ENCODE measurements at regions not wholly inside any gene's neighbourhood (a gene's known extent, or its start where the extent isn't known, plus 50 kb on each side); places are given as distances from the start of the nearest gene placed in this dataset.

GRCh38 chr1:79197421-79197820 lies 190.9 kb upstream of the ADGRL4 start:
- peak; percentile 38 for TF ChIP-seq CTCF (conservative IDR thresholded peaks at IDR 0.05)
- Mint-ChIP-seq H3K4me1 (peaks cover 7% of the 10 kb centered on the region), H3K27me3 (ENCODE audit: low read depth) (no peaks in the 10 kb centered on the region), H3K27ac (ENCODE audit: unreplicated experiment) (no peak overlapping the region), H3K36me3 (ENCODE audit: low read depth) (no peaks in the 10 kb centered on the region), H3K4me3 (no peak overlapping the region), H3K9me3 (peaks cover 4% of the 10 kb centered on the region)
- no peak for DNase-seq (ENCODE audit: low read depth, low spot score)

DNA sequence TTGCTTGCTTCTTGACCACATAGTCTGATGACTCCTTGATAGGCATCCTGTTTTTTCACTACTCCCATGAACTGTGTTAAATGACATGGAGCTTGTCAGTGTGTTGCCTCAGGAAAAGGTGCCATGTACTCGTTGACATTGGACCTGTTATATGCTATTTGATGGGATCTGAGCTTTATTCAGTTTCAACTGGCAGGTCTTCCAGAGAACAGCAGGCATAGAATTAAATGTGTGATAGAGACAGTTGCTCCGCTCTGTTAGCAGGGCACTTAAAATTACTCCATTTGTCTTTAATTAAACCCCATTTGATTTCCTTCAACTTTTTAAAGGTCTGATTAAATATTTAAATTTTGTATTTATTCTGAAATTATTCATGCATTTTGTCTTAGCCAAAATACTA lies 189.7 kb upstream of the ADGRL4 start:
- H3K9me3 Mint-ChIP-seq: peaks cover 4% of the 10 kb centered on the region

GRCh38 chr1:79193211-79194079 lies 186.9 kb upstream of the ADGRL4 start:
- no peaks in the 10 kb centered on the region for H3K27me3 Mint-ChIP-seq (ENCODE audit: low read depth)
- H3K9me3 Mint-ChIP-seq: no peaks in the 10 kb centered on the region
- no peak for DNase-seq (ENCODE audit: low read depth, low spot score)
- no peak for TF ChIP-seq CTCF (conservative IDR thresholded peaks at IDR 0.05)
- no peak overlapping the region for H3K27ac Mint-ChIP-seq (ENCODE audit: unreplicated experiment)
- no peaks in the 10 kb centered on the region for H3K36me3 Mint-ChIP-seq (ENCODE audit: low read depth)
- no peak overlapping the region for H3K4me3 Mint-ChIP-seq
- H3K4me1 Mint-ChIP-seq: peaks cover 7% of the 10 kb centered on the region

More for the DNA sequence above, 189.7 kb upstream of the ADGRL4 start:
- no peak for TF ChIP-seq CTCF (conservative IDR thresholded peaks at IDR 0.05)
- Mint-ChIP-seq H3K4me3 (no peak overlapping the region), H3K27me3 (ENCODE audit: low read depth) (no peaks in the 10 kb centered on the region), H3K4me1 (peaks cover 7% of the 10 kb centered on the region), H3K36me3 (ENCODE audit: low read depth) (no peaks in the 10 kb centered on the region), H3K27ac (ENCODE audit: unreplicated experiment) (no peak overlapping the region)
- DNase-seq (ENCODE audit: low read depth, low spot score): no peak

DNA sequence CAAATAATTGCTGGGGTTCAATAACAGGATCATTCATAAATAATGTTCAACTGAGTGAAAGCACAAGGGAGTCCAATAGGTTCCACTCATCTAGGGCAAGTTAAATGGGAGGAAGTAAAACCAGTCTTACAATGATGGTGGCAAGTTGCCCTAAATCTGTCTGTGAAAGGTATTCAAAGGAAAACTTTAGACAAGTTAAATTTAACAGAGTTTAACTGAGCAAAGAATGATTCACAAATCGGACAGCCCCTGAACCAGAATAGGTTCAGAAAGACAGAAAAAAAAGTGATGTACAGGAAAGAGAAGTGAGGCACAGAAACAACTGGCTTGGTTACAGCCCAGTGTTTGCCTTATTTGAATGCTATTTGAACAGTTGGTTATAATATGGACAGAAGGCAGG lies 183.5 kb upstream of the ADGRL4 start:
- Mint-ChIP-seq H3K27ac (ENCODE audit: unreplicated experiment) (no peak overlapping the region), H3K4me3 (no peak overlapping the region), H3K27me3 (ENCODE audit: low read depth) (no peaks in the 10 kb centered on the region), H3K9me3 (no peaks in the 10 kb centered on the region), H3K4me1 (peaks cover 7% of the 10 kb centered on the region), H3K36me3 (ENCODE audit: low read depth) (no peaks in the 10 kb centered on the region)
- no peak for DNase-seq (ENCODE audit: low read depth, low spot score)
- no peak for TF ChIP-seq CTCF (conservative IDR thresholded peaks at IDR 0.05)

- H3K4me3 Mint-ChIP-seq: no peak overlapping the region
- H3K27me3 Mint-ChIP-seq (ENCODE audit: low read depth): no peaks in the 10 kb centered on the region
- H3K9me3 Mint-ChIP-seq: no peaks in the 10 kb centered on the region
- H3K36me3 Mint-ChIP-seq (ENCODE audit: low read depth): no peaks in the 10 kb centered on the region
- no peak for DNase-seq (ENCODE audit: low read depth, low spot score)
- peaks cover 4% of the 10 kb centered on the region for H3K4me1 Mint-ChIP-seq
- no peak for TF ChIP-seq CTCF (conservative IDR thresholded peaks at IDR 0.05)
- no peak overlapping the region for H3K27ac Mint-ChIP-seq (ENCODE audit: unreplicated experiment)
These were observed 181.8 kb upstream of the ADGRL4 start for GRCh38 chr1:79188337-79188736.
